Liver (tissue), 7 donors: ENCODE measurements at regions not wholly inside any gene's neighbourhood (a gene's known extent, or its start where the extent isn't known, plus 50 kb on each side); places are given as distances from the start of the nearest gene placed in this dataset.

Source experiments
- DNase-seq: peaks from one replicate; pipeline ENCODE4 v3.0.0-alpha.2; 2017; ENCODE audit warnings: low spot score
- H3K27ac ChIP-seq, 2 donors: one replicate each; pipeline ENCODE4 v1.7.0; 2013; ENCODE audit warnings: inconsistent platforms in 2 of 2, low read length in 2 of 2, control low read depth in 1 of 2, low read depth in 1 of 2, mild to moderate bottlenecking in 1 of 2
- H3K27me3 ChIP-seq, 4 donors: one replicate each; pipeline versions ENCODE4 v1.6.1 to v1.7.0; 2013; ENCODE audit warnings: low read length in 3 of 4, inconsistent platforms in 1 of 4, mild to moderate bottlenecking in 1 of 4, moderate library complexity in 1 of 4; ENCODE audit not compliant: control insufficient read depth in 4 of 4, insufficient read depth in 4 of 4
- H3K36me3 ChIP-seq, 4 donors: one replicate each; pipeline versions ENCODE4 v1.6.1 to v1.7.0; 2013; ENCODE audit warnings: low read length in 3 of 4, mild to moderate bottlenecking in 3 of 4, low read depth in 1 of 4, moderate library complexity in 1 of 4; ENCODE audit not compliant: control insufficient read depth in 4 of 4, insufficient read depth in 3 of 4
- H3K4me1 ChIP-seq, 4 donors: one replicate each; pipeline versions ENCODE4 v1.6.1 to v1.7.0; 2013; ENCODE audit warnings: low read length in 3 of 4, mild to moderate bottlenecking in 3 of 4, moderate library complexity in 1 of 4; ENCODE audit not compliant: control insufficient read depth in 4 of 4, insufficient read depth in 4 of 4
- H3K4me3 ChIP-seq, 3 donors: one replicate each; pipeline versions ENCODE4 v1.6.1 to v1.7.0; 2013; ENCODE audit warnings: low read length in 3 of 3, control low read depth in 1 of 3, low read depth in 1 of 3, mild to moderate bottlenecking in 1 of 3
- H3K9ac ChIP-seq, 2 donors: one replicate each; pipeline ENCODE4 v1.7.0; 2013; ENCODE audit warnings: low read length in 2 of 2, mild to moderate bottlenecking in 2 of 2, moderate library complexity in 2 of 2, control low read depth in 1 of 2, low read depth in 1 of 2
- H3K9me3 ChIP-seq, 4 donors: one replicate each; pipeline versions ENCODE4 v1.6.1 to v1.7.0; 2013; ENCODE audit warnings: low read length in 3 of 4; ENCODE audit not compliant: control insufficient read depth in 4 of 4
- ATF3 ChIP-seq: IDR thresholded peaks from 2 replicates; pipeline ENCODE4 v1.6.1; 2016; ENCODE audit warnings: antibody characterized with exemption
- EGR1 ChIP-seq, 2 donors: IDR thresholded peaks; 2 replicates each; pipeline ENCODE4 v1.6.1; 2016 to 2018; ENCODE audit warnings: antibody characterized with exemption in 2 of 2, low read depth in 2 of 2
- FOXA1 ChIP-seq: IDR thresholded peaks from 2 replicates; pipeline ENCODE4 v1.6.1; 2016; ENCODE audit warnings: antibody characterized with exemption
- FOXA2 ChIP-seq: IDR thresholded peaks from 2 replicates; pipeline ENCODE4 v1.6.1; 2016; ENCODE audit warnings: antibody characterized with exemption
- GABPA ChIP-seq, 2 donors: IDR thresholded peaks in 1 of 2; conservative IDR thresholded peaks in 1 of 2; 2 replicates each; pipeline ENCODE4 v1.6.1; 2016; ENCODE audit warnings: antibody characterized with exemption in 2 of 2, mild to moderate bottlenecking in 1 of 2, moderate library complexity in 1 of 2
- HNF4A ChIP-seq, 2 donors: conservative IDR thresholded peaks; 2 replicates each; pipeline ENCODE4 v1.6.1; 2016; ENCODE audit warnings: antibody characterized with exemption in 2 of 2, mild to moderate bottlenecking in 2 of 2
- HNF4G ChIP-seq: IDR thresholded peaks from 2 replicates; pipeline ENCODE4 v1.6.1; 2016; ENCODE audit warnings: antibody characterized with exemption
- JUND ChIP-seq, 2 donors: IDR thresholded peaks; 2 replicates each; pipeline ENCODE4 v1.6.1; 2016; ENCODE audit warnings: antibody characterized with exemption in 2 of 2
- NR2F2 ChIP-seq: IDR thresholded peaks from 2 replicates; pipeline ENCODE4 v1.6.1; 2016; ENCODE audit warnings: antibody characterized with exemption
- RAD21 ChIP-seq, 2 donors: IDR thresholded peaks; 2 replicates each; pipeline ENCODE4 v1.6.1; 2016; ENCODE audit warnings: antibody characterized with exemption in 2 of 2, mild to moderate bottlenecking in 2 of 2
- TAF1 ChIP-seq: conservative IDR thresholded peaks from 2 replicates; pipeline ENCODE4 v1.6.1; 2016; ENCODE audit warnings: antibody characterized with exemption, mild to moderate bottlenecking
- YY1 ChIP-seq: IDR thresholded peaks from 2 replicates; pipeline ENCODE4 v1.6.1; 2016; ENCODE audit warnings: antibody characterized with exemption, mild to moderate bottlenecking
- WGBS: extraction: QIAGEN DNeasy Blood & Tissue Kit; methylation state at CpG from one replicate; pipeline ENCODE4 v1.1.7; 2013; 5-methylcytosine and 5-hydroxymethylcytosine counted together
- TF ChIP-seq, protein P1 (sequence below): IDR thresholded peaks from 2 replicates; pipeline ENCODE4 v1.6.1; 2016; ENCODE audit warnings: antibody characterized with exemption, mild to moderate bottlenecking
- TF ChIP-seq, protein P2 (sequence below): IDR thresholded peaks from 2 replicates; pipeline ENCODE4 v1.6.1; 2016; ENCODE audit warnings: antibody characterized with exemption
- donor health status: healthy.
- donor health status: healthy.
- donor health status: healthy.
- donor health status: healthy.

- TF ChIP-seq, protein P1, sequence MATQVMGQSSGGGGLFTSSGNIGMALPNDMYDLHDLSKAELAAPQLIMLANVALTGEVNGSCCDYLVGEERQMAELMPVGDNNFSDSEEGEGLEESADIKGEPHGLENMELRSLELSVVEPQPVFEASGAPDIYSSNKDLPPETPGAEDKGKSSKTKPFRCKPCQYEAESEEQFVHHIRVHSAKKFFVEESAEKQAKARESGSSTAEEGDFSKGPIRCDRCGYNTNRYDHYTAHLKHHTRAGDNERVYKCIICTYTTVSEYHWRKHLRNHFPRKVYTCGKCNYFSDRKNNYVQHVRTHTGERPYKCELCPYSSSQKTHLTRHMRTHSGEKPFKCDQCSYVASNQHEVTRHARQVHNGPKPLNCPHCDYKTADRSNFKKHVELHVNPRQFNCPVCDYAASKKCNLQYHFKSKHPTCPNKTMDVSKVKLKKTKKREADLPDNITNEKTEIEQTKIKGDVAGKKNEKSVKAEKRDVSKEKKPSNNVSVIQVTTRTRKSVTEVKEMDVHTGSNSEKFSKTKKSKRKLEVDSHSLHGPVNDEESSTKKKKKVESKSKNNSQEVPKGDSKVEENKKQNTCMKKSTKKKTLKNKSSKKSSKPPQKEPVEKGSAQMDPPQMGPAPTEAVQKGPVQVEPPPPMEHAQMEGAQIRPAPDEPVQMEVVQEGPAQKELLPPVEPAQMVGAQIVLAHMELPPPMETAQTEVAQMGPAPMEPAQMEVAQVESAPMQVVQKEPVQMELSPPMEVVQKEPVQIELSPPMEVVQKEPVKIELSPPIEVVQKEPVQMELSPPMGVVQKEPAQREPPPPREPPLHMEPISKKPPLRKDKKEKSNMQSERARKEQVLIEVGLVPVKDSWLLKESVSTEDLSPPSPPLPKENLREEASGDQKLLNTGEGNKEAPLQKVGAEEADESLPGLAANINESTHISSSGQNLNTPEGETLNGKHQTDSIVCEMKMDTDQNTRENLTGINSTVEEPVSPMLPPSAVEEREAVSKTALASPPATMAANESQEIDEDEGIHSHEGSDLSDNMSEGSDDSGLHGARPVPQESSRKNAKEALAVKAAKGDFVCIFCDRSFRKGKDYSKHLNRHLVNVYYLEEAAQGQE: no peak
Measured at GRCh38 chr5:36519881-36520280, 86.5 kb upstream of the SLC1A3 start (continued).

DNA sequence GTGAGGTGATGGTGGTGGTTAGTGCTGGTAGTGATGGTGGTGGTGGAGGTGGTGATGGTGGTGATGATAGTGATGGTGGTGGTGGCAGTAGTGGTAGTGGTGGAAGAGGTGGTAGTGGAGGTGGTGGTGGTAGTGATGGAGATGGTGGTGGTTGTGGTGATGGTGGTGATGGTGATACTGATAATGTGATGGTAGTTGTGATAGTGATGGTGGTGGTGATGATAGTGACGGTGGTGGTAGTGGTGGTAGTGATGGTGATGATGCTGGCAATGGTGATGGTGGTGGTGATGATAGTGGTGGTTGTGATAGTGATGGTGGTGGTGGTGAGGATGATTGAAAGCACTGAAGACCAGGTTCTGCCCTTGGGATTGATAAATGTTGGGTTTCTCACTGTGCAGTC, 85.2 kb upstream of the SLC1A3 start:
- no peak for DNase-seq
- Histone ChIP-seq H3K9ac (no peak overlapping the region), H3K4me1 (no peaks in the 10 kb centered on the region), H3K36me3 (no peaks in the 10 kb centered on the region), H3K4me3 (no peak overlapping the region), H3K27me3 (no peaks in the 10 kb centered on the region), H3K9me3 (no peaks in the 10 kb centered on the region), H3K27ac (no peak overlapping the region)
- 4% methylated on average over 1 of the region's 1 CpG for WGBS
- no peak for TF ChIP-seq FOXA1
- TF ChIP-seq NR2F2: no peak
- TF ChIP-seq, protein P2, sequence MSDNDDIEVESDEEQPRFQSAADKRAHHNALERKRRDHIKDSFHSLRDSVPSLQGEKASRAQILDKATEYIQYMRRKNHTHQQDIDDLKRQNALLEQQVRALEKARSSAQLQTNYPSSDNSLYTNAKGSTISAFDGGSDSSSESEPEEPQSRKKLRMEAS: no peak
- no peak for TF ChIP-seq YY1
- TF ChIP-seq RAD21 (IDR thresholded peaks at IDR 0.05): no peak
- no peak for TF ChIP-seq FOXA2

DNA sequence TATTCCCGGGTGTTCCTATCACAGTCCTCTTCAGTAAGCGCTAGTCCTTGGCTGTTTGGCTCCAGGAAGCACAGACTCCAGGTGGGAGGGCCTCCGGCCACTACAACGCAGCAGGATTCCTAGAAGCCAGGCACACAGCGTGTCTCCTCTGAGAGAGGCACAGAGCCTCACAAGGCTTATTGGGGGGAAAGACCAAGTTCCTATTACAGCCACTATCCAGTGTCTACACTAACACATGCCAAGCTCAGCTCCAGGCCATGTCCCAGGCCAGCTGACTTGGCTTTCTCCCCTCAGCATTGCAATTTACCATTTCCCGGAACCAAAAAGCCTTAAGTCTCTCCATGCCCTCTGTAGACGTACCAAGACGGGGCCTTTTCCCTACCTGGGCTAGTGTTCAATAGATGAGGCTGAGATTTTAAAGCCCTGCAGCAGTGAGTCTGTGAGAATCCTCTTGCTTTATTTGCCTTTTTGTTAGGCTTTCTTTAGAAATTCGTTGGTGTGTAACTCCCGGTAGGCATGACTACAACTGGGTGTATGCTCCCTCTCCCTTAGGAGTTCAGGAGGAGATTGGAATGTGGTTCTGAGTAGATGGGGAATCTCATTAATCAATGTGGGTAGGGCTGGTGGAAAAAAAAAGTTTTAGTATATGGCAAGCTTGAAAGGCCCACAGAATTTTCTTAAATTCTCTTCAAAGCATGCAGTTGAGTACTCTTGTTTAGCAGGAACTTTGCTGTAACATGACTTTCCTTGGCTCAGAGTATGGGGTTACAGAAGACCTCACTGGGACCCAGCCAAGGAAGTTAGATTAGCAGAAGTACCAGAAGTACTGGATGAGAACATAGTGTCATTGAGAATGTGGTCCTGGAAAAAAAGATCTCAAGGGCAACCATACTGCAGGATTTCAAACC, 84.3 kb upstream of the SLC1A3 start:
- WGBS: 85% methylated on average over 10 of the region's 10 CpGs
- Histone ChIP-seq H3K27ac (no peak overlapping the region), H3K9ac (no peak overlapping the region), H3K27me3 (no peaks in the 10 kb centered on the region), H3K4me1 (no peaks in the 10 kb centered on the region), H3K9me3 (no peaks in the 10 kb centered on the region), H3K36me3 (no peaks in the 10 kb centered on the region), H3K4me3 (no peak overlapping the region)
- TF ChIP-seq HNF4A (conservative IDR thresholded peaks at IDR 0.05) (no peak), TAF1 (no peak), HNF4G (no peak), JUND (IDR thresholded peaks at IDR 0.05) (no peak), GABPA (IDR thresholded peaks at IDR 0.05 in 1 of 2, conservative IDR thresholded peaks at IDR 0.05 in 1 of 2) (no peak), NR2F2 (no peak), FOXA2 (no peak), YY1 (no peak), ATF3 (no peak), FOXA1 (no peak), EGR1 (IDR thresholded peaks at IDR 0.05; ENCODE audit: low read depth in 2 of 2) (no peak)
- TF ChIP-seq, protein P2: no peak
- TF ChIP-seq, protein P1: no peak
- DNase-seq: no peak
